HG02588 (cell line): ENCODE measurements at regions not wholly inside any gene's neighbourhood (a gene's known extent, or its start where the extent isn't known, plus 50 kb on each side); places are given as distances from the start of the nearest gene placed in this dataset.

ENCODE experiments used
- ATAC-seq: cut with Tn5 transposase; IDR thresholded peaks from one replicate; pipeline ENCODE4 v1.9.1; 2021; ENCODE audit warnings: mild to moderate bottlenecking, moderate library complexity; ENCODE audit not compliant: unreplicated experiment

- ATAC-seq: no peak
Measured at GRCh38 chr11:79592406-79592805, 151.6 kb upstream of the TENM4 start.

DNA sequence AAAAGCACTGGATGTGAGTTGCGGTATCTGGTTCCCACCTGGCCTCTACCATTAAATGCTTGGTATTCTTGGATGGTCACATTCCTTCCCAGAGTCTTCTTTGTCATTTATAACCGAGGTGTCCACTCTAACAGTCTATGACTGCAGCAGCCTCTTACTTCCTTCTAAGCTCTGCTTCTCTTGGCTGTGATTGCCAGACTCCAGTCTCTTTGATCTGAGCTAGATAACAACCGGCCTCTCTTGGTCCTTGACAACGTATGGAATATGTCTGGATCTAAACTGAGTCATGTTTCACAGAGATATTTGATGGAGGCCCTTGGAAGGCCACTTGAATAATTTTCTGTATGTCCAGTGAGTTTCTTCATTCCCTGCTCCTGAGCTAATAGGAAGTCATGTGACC, 141.6 kb upstream of the TENM4 start:
- no peak for ATAC-seq

- ATAC-seq: no peak
Measured at GRCh38 chr11:79579063-79579462, 138.2 kb upstream of the TENM4 start.

DNA sequence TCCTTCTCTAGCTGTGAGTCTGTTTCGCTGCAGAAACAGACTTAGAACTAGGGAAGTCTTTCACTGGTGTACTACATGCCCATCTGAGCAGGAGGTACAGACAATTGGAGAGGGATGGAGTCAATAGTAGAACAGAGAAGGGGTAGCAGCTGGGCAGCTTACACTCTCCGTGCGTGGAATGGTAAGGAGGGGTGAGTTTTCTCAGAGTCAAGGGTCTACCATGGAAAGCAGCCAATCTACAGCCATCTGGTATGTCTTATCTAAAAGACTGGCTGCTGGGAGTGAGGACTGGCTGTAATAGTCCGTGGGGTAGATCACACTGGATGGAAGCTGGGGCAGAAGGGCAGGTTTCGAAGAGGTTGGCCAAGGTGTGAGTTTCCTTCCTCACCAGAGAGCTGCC, 137.3 kb upstream of the TENM4 start:
- ATAC-seq: no peak

DNA sequence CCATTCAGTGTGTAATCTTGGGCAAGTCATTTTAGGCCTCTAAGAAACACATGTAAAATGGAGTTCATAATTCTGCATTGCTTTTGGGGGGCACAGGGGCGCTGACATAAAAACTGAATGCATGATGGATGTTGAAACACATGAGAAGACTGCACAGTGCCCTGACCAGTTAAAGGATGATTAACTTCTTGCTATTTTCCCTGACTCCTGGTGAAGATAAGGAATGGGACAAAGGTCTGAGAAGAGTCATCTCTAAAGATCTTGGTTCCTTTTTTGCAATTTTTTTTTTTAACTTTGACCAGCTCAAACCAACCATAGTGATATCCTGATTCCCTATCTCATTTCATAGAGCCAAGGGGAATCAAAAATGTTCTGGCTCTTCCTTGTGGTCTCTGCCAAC, 134.9 kb upstream of the TENM4 start:
- no peak for ATAC-seq

DNA sequence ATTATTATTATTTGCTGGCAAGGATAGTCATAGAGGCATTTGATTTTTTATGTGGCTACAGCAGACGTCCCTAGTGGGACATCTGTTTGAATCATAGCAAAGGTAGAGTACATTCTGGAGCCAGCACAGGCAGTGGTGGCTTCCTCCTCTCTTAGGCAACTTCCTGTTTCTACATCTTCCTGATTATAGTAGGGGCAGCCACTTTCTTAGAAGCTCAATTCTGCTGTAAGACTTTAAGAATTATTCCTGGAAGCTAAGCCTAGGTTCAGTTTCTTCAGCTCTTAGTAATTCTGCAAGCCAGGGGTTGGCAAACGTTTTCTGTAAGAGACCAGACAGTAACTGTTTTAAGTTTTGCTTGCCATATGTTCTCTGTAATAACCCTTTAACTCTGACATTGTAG, 129.3 kb upstream of the TENM4 start:
- ATAC-seq: no peak

DNA sequence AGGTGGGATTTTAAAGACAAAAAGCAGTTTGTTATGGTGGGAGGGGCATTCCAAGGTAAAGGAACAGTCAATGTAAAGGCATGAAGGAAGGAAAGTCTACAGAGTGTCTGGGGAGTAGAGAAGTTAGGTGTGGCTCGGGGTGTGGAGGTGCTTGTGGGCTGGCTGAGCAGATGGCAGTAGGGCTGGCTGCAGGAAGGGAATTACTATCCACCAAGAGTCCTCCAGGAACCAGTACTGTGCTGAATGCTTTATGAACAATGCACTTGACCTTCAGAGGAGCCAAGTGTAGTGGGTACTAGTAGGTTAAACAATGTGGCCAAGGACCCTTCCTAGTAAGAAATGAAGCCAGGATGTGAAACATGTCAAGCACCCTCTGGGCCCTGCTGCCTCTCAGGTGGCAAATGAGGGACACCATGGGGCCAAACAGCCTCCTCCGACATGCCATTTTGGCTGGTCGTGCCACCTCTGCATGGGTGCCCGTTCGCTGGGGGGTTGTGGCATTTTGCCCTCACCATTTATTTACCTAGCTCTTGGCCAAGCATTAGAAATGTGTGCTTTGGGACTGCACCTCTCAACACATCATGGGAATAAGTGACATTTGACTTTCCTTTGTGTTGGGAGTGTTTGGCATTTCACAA, 123.6 kb upstream of the TENM4 start:
- ATAC-seq: no peak

GRCh38 chr11:79561496-79561895, 120.7 kb upstream of the TENM4 start:
- ATAC-seq: no peak

DNA sequence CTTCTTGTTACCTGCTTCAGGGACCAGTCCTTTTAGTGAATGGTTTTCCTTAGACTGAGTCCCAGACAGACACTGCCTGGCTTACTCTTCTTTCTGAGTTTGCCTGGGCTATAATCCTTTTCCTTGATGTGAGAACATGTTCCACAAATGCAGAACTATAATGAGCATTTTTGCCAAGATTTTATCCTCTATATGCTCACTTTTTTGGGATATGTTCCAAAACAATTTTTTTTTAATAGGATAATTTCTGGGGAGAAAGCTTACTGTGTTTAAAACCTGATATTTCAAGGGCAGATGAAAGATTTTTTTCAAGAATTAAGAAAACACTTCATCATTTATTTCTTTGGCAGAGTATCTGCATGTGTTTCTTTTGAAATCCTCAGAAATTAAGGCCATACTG, 110.0 kb upstream of the TENM4 start:
- ATAC-seq: no peak

DNA sequence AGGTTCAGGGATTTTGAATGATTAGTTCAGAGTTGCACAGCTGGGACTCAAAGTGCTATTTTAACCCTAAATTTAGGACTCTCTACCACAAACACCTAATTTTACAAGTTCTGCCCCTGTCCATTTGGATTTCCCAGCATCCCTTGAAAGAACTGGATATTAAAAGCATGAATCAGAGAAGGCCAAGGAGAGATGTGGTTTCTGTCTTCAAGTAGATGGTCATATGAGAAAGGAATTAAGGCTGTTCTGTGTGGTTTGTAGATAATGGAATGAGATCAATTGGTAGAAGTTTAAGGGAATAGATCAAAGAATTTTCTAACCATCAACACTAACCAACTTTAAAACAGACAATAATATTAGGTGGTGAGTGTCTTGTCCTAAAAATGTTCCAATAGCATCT, 106.4 kb upstream of the TENM4 start:
- ATAC-seq: no peak

DNA sequence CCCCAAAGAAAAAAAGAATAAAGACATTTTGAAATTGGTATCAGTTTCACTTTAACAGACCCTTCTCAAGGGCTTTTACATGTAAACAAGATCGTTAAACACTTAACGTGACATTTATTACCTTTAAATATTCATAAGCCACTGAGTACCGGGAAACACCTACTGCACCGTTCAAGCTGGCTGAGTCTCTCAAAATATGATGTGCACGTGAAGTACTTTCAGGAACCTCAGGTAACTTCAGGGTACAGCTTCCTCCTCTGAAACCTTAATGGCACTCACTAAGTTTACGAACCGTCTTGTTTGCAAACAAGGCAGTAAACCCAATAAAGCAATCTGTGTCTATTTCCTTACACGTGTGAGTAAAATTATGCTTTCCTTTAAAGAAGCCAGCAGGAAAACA, 105.5 kb upstream of the TENM4 start:
- ATAC-seq: no peak

GRCh38 chr11:79544361-79544760, 103.5 kb upstream of the TENM4 start:
- ATAC-seq: no peak

DNA sequence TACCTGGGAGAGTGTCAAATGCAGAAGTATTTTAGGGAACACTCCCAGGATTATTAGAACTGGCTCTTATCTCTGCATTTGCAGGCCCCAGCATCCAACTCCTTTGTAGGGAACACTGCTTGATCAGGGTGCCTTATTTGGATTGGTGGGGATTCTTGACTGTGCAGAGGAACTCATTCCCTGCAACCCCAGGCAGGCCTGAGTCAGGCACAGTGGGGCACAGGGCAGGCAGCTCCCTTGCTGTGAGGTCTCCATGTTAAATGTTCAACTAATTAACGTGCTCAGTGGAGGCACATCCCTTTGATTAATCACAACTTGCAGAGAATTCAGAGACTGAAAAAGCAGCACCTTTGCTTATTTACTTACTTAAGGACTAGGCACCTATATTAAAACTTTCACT, 102.3 kb upstream of the TENM4 start:
- no peak for ATAC-seq

DNA sequence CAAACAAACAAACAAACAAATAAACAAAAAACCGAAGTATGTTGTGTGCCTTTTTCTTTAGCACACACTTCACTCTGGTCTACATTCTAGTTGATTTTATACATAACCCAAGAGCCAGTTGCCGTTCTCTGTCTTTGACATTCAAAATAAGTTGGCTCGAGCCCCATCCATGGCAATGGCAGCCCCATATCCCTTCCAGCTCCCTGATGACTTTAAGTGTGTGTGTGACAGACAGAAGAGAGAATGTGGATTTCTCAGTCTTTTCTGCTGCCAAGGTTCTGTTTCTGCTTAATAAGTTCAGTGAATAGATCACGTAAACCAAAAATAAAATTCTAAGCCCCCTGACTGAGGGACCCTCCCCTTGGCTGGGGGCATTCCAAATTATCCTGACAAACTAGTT, 100.6 kb upstream of the TENM4 start:
- no peak for ATAC-seq

GRCh38 chr11:79538775-79539174, 97.9 kb upstream of the TENM4 start:
- no peak for ATAC-seq

DNA sequence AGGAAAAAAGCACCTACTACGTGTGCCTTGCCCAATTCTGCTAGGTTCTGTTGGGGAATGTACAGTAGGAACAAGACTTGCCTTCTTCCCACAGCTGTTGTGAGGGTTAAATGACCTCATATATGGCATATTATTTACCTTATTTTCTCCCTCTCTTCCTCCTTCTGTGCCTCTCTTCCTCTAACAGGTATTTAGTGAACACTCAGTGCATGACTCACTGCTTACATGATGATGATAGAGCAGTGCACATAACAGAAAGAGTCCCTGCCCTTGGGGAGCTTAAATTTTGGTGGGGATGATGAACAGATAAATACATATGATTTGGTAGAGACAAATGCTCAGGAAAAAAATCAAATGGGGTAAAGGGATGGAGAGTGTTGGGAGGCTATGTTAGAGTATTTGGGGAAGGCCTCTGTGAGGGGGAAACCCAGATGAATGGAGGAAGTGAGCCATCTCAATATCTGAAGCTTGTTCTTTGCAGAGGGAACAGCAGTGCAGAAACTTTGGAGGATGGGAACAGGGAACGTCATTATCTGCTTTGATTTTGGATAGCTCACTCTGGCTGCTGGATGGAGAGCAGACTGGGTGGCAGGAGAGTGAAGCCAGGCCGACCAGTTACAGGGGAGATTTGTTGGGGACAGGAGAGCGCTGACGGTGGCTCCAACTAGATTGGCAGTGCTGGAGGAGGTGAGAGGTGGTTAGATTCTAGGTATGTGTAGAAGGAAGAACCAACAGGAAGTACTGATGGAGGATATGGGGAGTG, 95.5 kb upstream of the TENM4 start:
- ATAC-seq: no peak

GRCh38 chr11:79535606-79536005, 94.8 kb upstream of the TENM4 start:
- no peak for ATAC-seq

- ATAC-seq: no peak
Measured at GRCh38 chr11:79525257-79525656, 84.4 kb upstream of the TENM4 start.

DNA sequence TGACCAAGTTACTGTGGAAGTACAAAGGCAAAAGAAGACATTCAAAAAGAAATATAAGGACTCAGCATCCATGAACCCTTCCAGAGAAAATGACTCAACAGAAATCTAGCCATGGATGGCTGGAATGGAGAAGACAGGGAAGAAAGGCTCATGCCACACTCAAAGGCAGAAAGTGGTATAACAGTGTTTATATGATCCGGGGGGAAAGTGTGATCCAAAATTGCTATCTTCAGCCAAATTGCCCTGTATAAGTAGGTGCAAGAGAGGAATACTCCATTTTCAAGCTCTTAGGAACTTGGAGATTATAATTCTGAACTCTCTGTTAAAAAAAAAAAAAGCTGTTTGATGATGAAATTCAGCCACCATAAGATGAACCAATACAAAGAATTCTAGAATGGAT, 81.8 kb upstream of the TENM4 start:
- ATAC-seq: no peak

DNA sequence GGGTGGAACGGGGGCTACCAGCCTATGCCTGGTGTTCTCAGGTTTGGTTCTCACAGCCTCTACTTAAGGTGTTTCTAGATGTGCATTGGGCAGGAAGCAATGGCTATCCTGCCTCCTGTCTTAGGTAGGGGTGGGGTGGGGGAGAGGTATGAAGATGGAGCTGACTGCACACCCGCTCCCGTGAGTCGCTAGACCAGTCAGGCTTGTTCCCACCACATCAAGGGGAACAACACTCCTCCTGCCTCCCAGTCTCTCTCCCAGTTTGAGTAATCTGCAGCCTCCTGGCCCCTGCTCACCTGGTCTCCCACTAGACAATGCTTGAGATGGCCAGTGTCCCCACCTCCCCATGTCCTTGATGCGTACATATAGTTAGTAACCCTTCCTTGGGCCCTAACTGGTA, 79.3 kb upstream of the TENM4 start:
- ATAC-seq: no peak

DNA sequence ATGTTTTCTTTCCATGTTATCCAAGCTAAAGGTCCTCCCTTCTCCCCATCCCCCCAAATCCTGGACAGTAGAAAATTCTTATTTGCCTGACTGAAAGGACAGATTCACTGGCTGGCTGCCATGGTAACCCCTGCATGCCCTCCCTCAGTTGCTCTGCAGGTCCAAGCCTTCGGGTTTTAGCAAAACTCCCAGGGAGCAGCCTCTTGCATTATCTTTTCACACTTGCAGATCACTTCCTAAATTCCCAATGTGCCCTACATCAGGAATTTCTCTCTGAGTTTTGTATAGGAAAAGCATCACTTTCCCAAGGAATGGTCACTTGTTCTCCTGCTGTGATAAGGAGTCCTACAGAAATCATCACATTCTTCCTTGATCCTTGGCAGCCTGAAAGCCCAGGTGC, 75.0 kb upstream of the TENM4 start:
- ATAC-seq: no peak

- no peak for ATAC-seq
Measured at GRCh38 chr11:79514695-79515094, 73.9 kb upstream of the TENM4 start.

- ATAC-seq: no peak
Measured at GRCh38 chr11:79514290-79514689, 73.5 kb upstream of the TENM4 start.
